ENCODE measurements at regions not wholly inside any gene's neighbourhood (a gene's known extent, or its start where the extent isn't known, plus 50 kb on each side); places are given as distances from the start of the nearest gene placed in this dataset.

DNA sequence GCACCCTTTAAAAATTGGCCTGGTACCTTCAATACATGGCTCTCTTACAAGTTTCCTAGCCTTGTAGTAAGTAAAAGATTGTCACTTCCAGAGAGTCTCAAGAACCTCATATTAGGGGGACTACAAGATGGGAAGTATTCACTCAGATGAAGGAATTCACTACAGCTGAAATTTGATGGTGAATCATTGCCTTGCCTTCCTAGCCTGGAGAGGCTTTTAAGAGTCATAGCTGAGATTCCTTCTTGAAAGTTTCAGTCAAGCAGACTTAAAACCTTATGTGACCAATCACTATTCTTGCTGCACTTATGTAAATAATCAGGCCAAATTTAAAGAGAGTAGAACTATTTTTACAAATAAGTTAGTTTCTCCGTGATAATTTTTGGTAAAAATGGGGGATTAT, 451.6 kb downstream of the TRHDE start:
- no peaks in the 10 kb centered on the region for H3K36me3 ChIP-seq (ENCODE audit: insufficient read depth, insufficient read length, low read length)
- no peaks in the 10 kb centered on the region for H3K27me3 ChIP-seq (ENCODE audit: insufficient read depth, insufficient read length)
- H3K4me1 ChIP-seq (ENCODE audit: insufficient read depth, insufficient read length) = no peaks in the 10 kb centered on the region
- peaks cover 33% of the 10 kb centered on the region for H3K9me3 ChIP-seq (ENCODE audit: insufficient read depth, low read length)
- no peak for DNase-seq (ENCODE audit: low read depth, low spot score)
- TF ChIP-seq ZNF274 (IDR thresholded peaks at IDR 0.05; ENCODE audit: low read depth, low read length) (no peak), SUZ12 (IDR thresholded peaks at IDR 0.05; ENCODE audit: extremely low read depth, insufficient read depth, insufficient read length) (no peak), YY1 (IDR thresholded peaks at IDR 0.05; ENCODE audit: insufficient read depth, insufficient read length) (no peak)
- H3K4me3 ChIP-seq (ENCODE audit: insufficient read length, low read depth) = no peak overlapping the region
- no peak overlapping the region for H3K9ac ChIP-seq (ENCODE audit: insufficient read length, low read depth)

DNA sequence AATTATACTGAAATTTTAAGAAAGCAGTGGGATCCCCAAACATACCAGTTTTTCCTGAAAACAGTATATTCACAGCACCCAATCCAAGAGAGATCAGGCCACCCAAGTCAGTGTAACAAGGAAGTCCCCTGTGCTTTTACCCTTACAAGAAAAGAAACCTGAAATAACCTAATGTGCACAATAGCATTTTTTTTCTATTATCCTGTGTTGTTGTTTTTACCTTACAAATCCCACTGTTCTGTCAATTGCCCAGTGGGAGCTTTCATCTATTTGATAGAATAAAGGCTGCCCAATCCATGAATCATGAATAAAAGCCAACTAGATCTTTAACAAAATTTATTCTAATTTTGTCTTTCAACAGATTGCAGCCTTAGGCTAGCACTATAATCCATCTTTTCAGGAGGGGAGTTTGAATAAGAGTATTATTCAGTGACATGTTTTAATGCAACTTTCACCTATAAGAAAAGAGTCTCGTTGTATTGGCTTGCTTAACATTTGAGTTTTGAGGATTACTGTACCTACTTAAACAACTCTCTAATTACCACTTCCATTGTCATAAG, 457.4 kb downstream of the TRHDE start:
- Histone ChIP-seq H3K27me3 (ENCODE audit: insufficient read depth, insufficient read length) (no peaks in the 10 kb centered on the region), H3K4me1 (ENCODE audit: insufficient read depth, insufficient read length) (no peaks in the 10 kb centered on the region), H3K36me3 (ENCODE audit: insufficient read depth, insufficient read length, low read length) (no peaks in the 10 kb centered on the region), H3K9me3 (ENCODE audit: insufficient read depth, low read length) (no peaks in the 10 kb centered on the region), H3K9ac (ENCODE audit: insufficient read length, low read depth) (no peak overlapping the region), H3K4me3 (ENCODE audit: insufficient read length, low read depth) (no peak overlapping the region)
- DNase-seq (ENCODE audit: low read depth, low spot score) = no peak
- TF ChIP-seq ZNF274 (IDR thresholded peaks at IDR 0.05; ENCODE audit: low read depth, low read length) (no peak), SUZ12 (IDR thresholded peaks at IDR 0.05; ENCODE audit: extremely low read depth, insufficient read depth, insufficient read length) (no peak), YY1 (IDR thresholded peaks at IDR 0.05; ENCODE audit: insufficient read depth, insufficient read length) (no peak)

DNA sequence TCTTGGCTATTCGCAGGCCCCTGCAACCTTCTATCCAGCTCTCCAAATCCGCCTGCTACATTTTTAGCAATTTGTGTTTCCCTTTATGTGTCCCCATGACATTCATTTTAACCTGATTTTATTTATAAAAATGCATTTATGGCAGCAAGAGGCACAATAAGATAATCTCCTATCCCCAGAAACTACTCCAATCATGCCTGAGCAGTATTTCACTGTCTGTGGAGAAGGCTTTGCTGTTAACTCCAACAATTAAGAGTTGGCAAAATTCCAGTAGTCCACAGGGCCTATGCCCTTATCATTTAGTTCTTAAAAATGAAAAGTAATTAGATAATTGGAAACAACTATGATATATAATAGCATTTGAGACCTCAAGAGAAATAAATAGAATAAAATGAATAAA, 462.4 kb downstream of the TRHDE start:
- no peaks in the 10 kb centered on the region for H3K9me3 ChIP-seq (ENCODE audit: insufficient read depth, low read length)
- no peaks in the 10 kb centered on the region for H3K4me1 ChIP-seq (ENCODE audit: insufficient read depth, insufficient read length)
- H3K27me3 ChIP-seq (ENCODE audit: insufficient read depth, insufficient read length) = no peaks in the 10 kb centered on the region
- no peak for DNase-seq (ENCODE audit: low read depth, low spot score)
- no peak overlapping the region for H3K4me3 ChIP-seq (ENCODE audit: insufficient read length, low read depth)
- no peak overlapping the region for H3K9ac ChIP-seq (ENCODE audit: insufficient read length, low read depth)
- TF ChIP-seq YY1 (IDR thresholded peaks at IDR 0.05; ENCODE audit: insufficient read depth, insufficient read length) = no peak
- no peak for TF ChIP-seq ZNF274 (IDR thresholded peaks at IDR 0.05; ENCODE audit: low read depth, low read length)
- no peak for TF ChIP-seq SUZ12 (IDR thresholded peaks at IDR 0.05; ENCODE audit: extremely low read depth, insufficient read depth, insufficient read length)
- no peaks in the 10 kb centered on the region for H3K36me3 ChIP-seq (ENCODE audit: insufficient read depth, insufficient read length, low read length)

DNA sequence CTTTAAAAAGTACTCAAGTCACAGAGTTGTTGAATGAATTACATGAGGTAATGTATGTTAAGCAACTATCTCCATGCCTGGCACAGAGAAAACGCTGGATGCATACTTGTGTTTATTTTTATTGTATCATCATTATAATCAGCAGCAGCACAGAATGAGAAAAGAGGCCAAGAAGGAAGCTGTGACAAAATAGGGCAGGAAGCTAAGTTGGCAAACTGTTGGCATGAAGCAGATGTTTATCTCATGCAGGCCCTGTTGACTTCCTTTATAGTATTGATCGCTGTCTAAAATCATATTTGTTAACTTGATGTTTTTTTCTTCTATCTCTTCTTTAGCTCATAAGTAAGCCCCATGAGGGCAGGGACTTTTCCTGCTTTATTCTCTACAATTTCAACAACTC, 466.6 kb downstream of the TRHDE start:
- Histone ChIP-seq H3K27me3 (ENCODE audit: insufficient read depth, insufficient read length) (no peaks in the 10 kb centered on the region), H3K4me1 (ENCODE audit: insufficient read depth, insufficient read length) (no peaks in the 10 kb centered on the region), H3K36me3 (ENCODE audit: insufficient read depth, insufficient read length, low read length) (no peaks in the 10 kb centered on the region), H3K9ac (ENCODE audit: insufficient read length, low read depth) (no peak overlapping the region), H3K9me3 (ENCODE audit: insufficient read depth, low read length) (peaks cover 6% of the 10 kb centered on the region; the same call in 1 of the 2 replicates), H3K4me3 (ENCODE audit: insufficient read length, low read depth) (no peak overlapping the region)
- no peak for DNase-seq (ENCODE audit: low read depth, low spot score)
- TF ChIP-seq ZNF274 (IDR thresholded peaks at IDR 0.05; ENCODE audit: low read depth, low read length) = no peak
- TF ChIP-seq YY1 (IDR thresholded peaks at IDR 0.05; ENCODE audit: insufficient read depth, insufficient read length) = no peak
- TF ChIP-seq SUZ12 (IDR thresholded peaks at IDR 0.05; ENCODE audit: extremely low read depth, insufficient read depth, insufficient read length) = no peak

DNA sequence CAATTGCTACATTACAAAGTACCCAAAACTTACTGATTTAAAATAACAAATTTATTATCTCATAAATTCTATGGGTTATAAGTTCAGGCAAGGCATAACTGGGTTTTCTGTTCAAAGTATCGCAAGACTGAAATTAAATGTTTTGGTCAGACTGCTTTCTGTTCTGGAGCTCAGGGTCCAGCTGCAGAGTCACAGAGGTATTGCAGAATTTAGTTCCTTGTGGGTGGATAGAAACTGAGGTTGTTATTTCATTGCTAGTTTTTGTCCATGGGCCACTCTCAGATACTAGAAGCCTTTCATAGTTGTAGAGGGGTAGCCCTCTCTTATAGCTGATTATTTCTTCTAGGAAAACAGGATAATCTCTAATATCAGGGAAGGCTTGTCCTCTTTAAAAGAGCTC, 467.9 kb downstream of the TRHDE start:
- H3K9me3 ChIP-seq (ENCODE audit: insufficient read depth, low read length) = peaks cover 6% of the 10 kb centered on the region; the same call in 1 of the 2 replicates
- no peaks in the 10 kb centered on the region for H3K27me3 ChIP-seq (ENCODE audit: insufficient read depth, insufficient read length)
- no peaks in the 10 kb centered on the region for H3K36me3 ChIP-seq (ENCODE audit: insufficient read depth, insufficient read length, low read length)
- H3K9ac ChIP-seq (ENCODE audit: insufficient read length, low read depth) = no peak overlapping the region
- H3K4me1 ChIP-seq (ENCODE audit: insufficient read depth, insufficient read length) = no peaks in the 10 kb centered on the region
- no peak for DNase-seq (ENCODE audit: low read depth, low spot score)
- TF ChIP-seq ZNF274 (IDR thresholded peaks at IDR 0.05; ENCODE audit: low read depth, low read length) (no peak), SUZ12 (IDR thresholded peaks at IDR 0.05; ENCODE audit: extremely low read depth, insufficient read depth, insufficient read length) (no peak), YY1 (IDR thresholded peaks at IDR 0.05; ENCODE audit: insufficient read depth, insufficient read length) (no peak)
- H3K4me3 ChIP-seq (ENCODE audit: insufficient read length, low read depth) = no peak overlapping the region

DNA sequence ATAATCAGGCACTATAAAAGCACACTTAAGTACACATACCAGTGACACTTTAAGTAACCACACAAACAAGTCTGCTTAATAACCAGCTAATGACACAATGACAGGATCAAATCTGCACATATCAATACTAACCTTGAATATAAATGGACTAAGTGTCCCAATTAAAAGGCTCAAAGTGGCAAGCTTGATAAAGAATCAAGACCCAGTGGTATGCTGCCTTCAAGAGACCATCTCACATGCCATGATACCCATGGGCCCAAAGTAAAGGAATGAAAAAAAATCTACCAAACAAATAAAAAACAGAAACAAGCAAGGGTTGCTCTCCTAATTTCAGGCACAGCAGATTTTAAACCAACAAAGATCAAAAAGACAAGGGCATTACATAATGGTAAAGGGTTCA, 470.4 kb downstream of the TRHDE start:
- H3K36me3 ChIP-seq (ENCODE audit: insufficient read depth, insufficient read length, low read length) = no peaks in the 10 kb centered on the region
- H3K4me1 ChIP-seq (ENCODE audit: insufficient read depth, insufficient read length) = no peaks in the 10 kb centered on the region
- H3K9ac ChIP-seq (ENCODE audit: insufficient read length, low read depth) = no peak overlapping the region
- DNase-seq (ENCODE audit: low read depth, low spot score) = no peak
- H3K27me3 ChIP-seq (ENCODE audit: insufficient read depth, insufficient read length) = no peaks in the 10 kb centered on the region
- H3K4me3 ChIP-seq (ENCODE audit: insufficient read length, low read depth) = no peak overlapping the region
- TF ChIP-seq ZNF274 (IDR thresholded peaks at IDR 0.05; ENCODE audit: low read depth, low read length) (no peak), SUZ12 (IDR thresholded peaks at IDR 0.05; ENCODE audit: extremely low read depth, insufficient read depth, insufficient read length) (no peak), YY1 (IDR thresholded peaks at IDR 0.05; ENCODE audit: insufficient read depth, insufficient read length) (no peak)
- peaks cover 6% of the 10 kb centered on the region; the same call in 1 of the 2 replicates for H3K9me3 ChIP-seq (ENCODE audit: insufficient read depth, low read length)

DNA sequence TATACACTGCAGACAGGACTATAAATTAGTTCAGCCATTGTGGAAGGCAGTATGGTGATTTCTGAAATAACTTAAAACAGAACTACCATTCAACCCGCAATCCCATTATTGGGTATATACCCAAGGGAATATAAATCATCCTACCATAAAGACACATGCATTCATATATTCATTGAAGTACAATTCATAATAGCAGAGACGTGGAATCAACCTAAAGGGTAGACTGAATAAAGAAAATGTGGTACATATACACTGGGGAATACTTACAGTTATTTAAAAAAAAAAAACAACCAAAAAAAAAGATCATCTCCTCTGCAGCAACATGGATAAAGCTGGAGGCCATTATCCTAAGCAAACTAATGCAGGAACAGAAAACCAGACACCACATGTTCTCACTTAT, 473.9 kb downstream of the TRHDE start:
- TF ChIP-seq YY1 (IDR thresholded peaks at IDR 0.05; ENCODE audit: insufficient read depth, insufficient read length) = no peak
- Histone ChIP-seq H3K9ac (ENCODE audit: insufficient read length, low read depth) (no peak overlapping the region), H3K27me3 (ENCODE audit: insufficient read depth, insufficient read length) (no peaks in the 10 kb centered on the region), H3K36me3 (ENCODE audit: insufficient read depth, insufficient read length, low read length) (no peaks in the 10 kb centered on the region), H3K4me1 (ENCODE audit: insufficient read depth, insufficient read length) (no peaks in the 10 kb centered on the region), H3K9me3 (ENCODE audit: insufficient read depth, low read length) (peaks cover 6% of the 10 kb centered on the region; the same call in 1 of the 2 replicates), H3K4me3 (ENCODE audit: insufficient read length, low read depth) (no peak overlapping the region)
- no peak for DNase-seq (ENCODE audit: low read depth, low spot score)
